B cell (primary cell): ENCODE measurements at regions not wholly inside any gene's neighbourhood (a gene's known extent, or its start where the extent isn't known, plus 50 kb on each side); places are given as distances from the start of the nearest gene placed in this dataset.

Source experiments
- ATAC-seq: fragments of 200-7000 bp; cut with Tn5 transposase; one replicate; pipeline ENCODE4 v1.10.0; 2021; ENCODE audit warnings: low read depth, mild to moderate bottlenecking, moderate number of reproducible peaks, moderate library complexity
- CTCF ChIA-PET: fragments of 350-600 bp; sonication (Branson Sonifier 250); formaldehyde crosslinking; loops from one replicate; lab custom pipeline; 2021; ENCODE audit warnings: antibody characterized with exemption, inconsistent platforms; lab: Charles Lee
- POLR2A ChIA-PET: fragments of 350-600 bp; sonication (Branson Sonifier 250); formaldehyde crosslinking; loops from one replicate; lab custom pipeline; 2021; ENCODE audit warnings: antibody characterized with exemption; lab: Charles Lee
- DNase-seq: peaks from one replicate; pipeline ENCODE4 v3.0.0; 2013
- H2AFZ ChIP-seq: 2 replicates; pipeline ENCODE4 v1.6.1; 2012; ENCODE audit warnings: mild to moderate bottlenecking, low read depth, low read length; ENCODE audit not compliant: insufficient read depth, poor library complexity, severe bottlenecking
- H3K27ac ChIP-seq, 2 donors: 1 replicate in 1 of 2; 2 replicates in 1 of 2; pipeline ENCODE4 v1.5.1; 2012 to 2013; ENCODE audit warnings: low read length in 2 of 2, mild to moderate bottlenecking in 2 of 2, moderate library complexity in 1 of 2
- H3K27me3 ChIP-seq, 4 experiments: fragments of 200-600 bp in 1 of 4; sonication (generic) in 1 of 4; replicated peaks in 1 of 4; 1 replicate in 2 of 4; 2 replicates in 2 of 4; pipeline versions ENCODE4 v1.6.1 to v1.7.0; 2013 to 2016; ENCODE audit warnings: low read length in 3 of 4, mild to moderate bottlenecking in 2 of 4, mixed read lengths in 1 of 4, moderate library complexity in 1 of 4; ENCODE audit not compliant: insufficient read depth in 4 of 4, control insufficient read depth in 3 of 4; ENCODE audit errors: control extremely low read depth in 1 of 4
- H3K36me3 ChIP-seq, 2 experiments: replicated peaks in 1 of 2; 1 replicate in 1 of 2; 2 replicates in 1 of 2; pipeline versions ENCODE4 v1.6.1 to v1.7.1; 2013; ENCODE audit warnings: low read length in 1 of 2; ENCODE audit not compliant: insufficient read depth in 2 of 2, control insufficient read depth in 1 of 2; ENCODE audit errors: control extremely low read depth in 1 of 2, extremely low read depth in 1 of 2
- H3K4me1 ChIP-seq, 2 donors: fragments of 200-600 bp in 1 of 2; sonication (generic) in 1 of 2; 1 replicate in 1 of 2; 2 replicates in 1 of 2; pipeline versions ENCODE4 v1.5.1 to v1.6.1; 2013 to 2017; ENCODE audit warnings: low read length in 2 of 2; ENCODE audit not compliant: control insufficient read depth in 2 of 2, insufficient read depth in 2 of 2
- H3K4me2 ChIP-seq: replicated peaks from 2 replicates; pipeline ENCODE3; 2012; ENCODE audit warnings: mild to moderate bottlenecking, low read depth, low read length; ENCODE audit not compliant: poor library complexity, severe bottlenecking
- H3K4me3 ChIP-seq, 5 experiments: fragments of 200-600 bp in 1 of 5; sonication (generic) in 1 of 5; 1 replicate in 3 of 5; 2 replicates in 2 of 5; pipeline versions ENCODE4 v1.5.1 to v1.7.0; 2011 to 2016; ENCODE audit warnings: low read length in 4 of 5, mild to moderate bottlenecking in 4 of 5, low read depth in 2 of 5, control low read depth in 1 of 5, moderate library complexity in 1 of 5; ENCODE audit not compliant: insufficient read depth in 1 of 5; ENCODE audit errors: control extremely low read depth in 1 of 5, extremely low read depth in 1 of 5
- H3K79me2 ChIP-seq: fragments of 200-600 bp; sonication (generic); one replicate; pipeline ENCODE4 v1.6.0; 2016; ENCODE audit warnings: low read length; ENCODE audit not compliant: control insufficient read depth, insufficient read depth
- H3K9ac ChIP-seq: fragments of 200-600 bp; sonication (generic); 2 replicates; pipeline ENCODE4 v1.6.1; 2017; ENCODE audit warnings: mild to moderate bottlenecking, low read length, moderate library complexity
- H3K9me3 ChIP-seq, 3 donors: one replicate each; pipeline versions ENCODE4 v1.6.1 to v1.7.1; 2013; ENCODE audit warnings: low read length in 2 of 3; ENCODE audit not compliant: control insufficient read depth in 2 of 3, insufficient read depth in 1 of 3; ENCODE audit errors: control extremely low read depth in 1 of 3
- H4K20me1 ChIP-seq: 2 replicates; pipeline ENCODE4 v1.6.0; 2012; ENCODE audit warnings: mild to moderate bottlenecking, low read length; ENCODE audit not compliant: insufficient read depth, control insufficient read depth, poor library complexity, severe bottlenecking
- H3K27ac Mint-ChIP-seq: one replicate; pipeline ENCODE4 v1.8.0; 2021; ENCODE audit warnings: mixed read lengths
- H3K27me3 Mint-ChIP-seq: one replicate; pipeline ENCODE4 v1.8.0; 2021; ENCODE audit warnings: mixed read lengths
- H3K4me1 Mint-ChIP-seq: one replicate; pipeline ENCODE4 v1.8.0; 2021; ENCODE audit warnings: mixed read lengths
- H3K4me3 Mint-ChIP-seq: one replicate; pipeline ENCODE4 v1.8.0; 2021; ENCODE audit warnings: mixed read lengths
- H3K9me3 Mint-ChIP-seq: one replicate; pipeline ENCODE4 v1.8.0; 2022; ENCODE audit warnings: mixed read lengths; ENCODE audit not compliant: insufficient read depth
- EZH2 ChIP-seq: IDR thresholded peaks from 2 replicates; pipeline ENCODE4 v1.6.1; 2012; ENCODE audit warnings: borderline replicate concordance, low read depth, mild to moderate bottlenecking, moderate library complexity, low read length; ENCODE audit not compliant: insufficient read depth, poor library complexity, severe bottlenecking
- WGBS: methylation state at CpG from one replicate; pipeline ENCODE4 v1.1.5; 2013; ENCODE audit warnings: missing lambda C conversion rate; ENCODE audit not compliant: insufficient coverage; 5-methylcytosine and 5-hydroxymethylcytosine counted together
- intact Hi-C: fragments of 100-400 bp; cut with micrococcal nuclease; formaldehyde crosslinking; loops from one replicate; pipeline ENCODE4 v1.10.0; 2022
- TF ChIP-seq, protein P1 (sequence below): fragments of 200-600 bp; IDR thresholded peaks from one replicate; pipeline ENCODE4 v1.8.0; 2022; ENCODE audit warnings: antibody characterized with exemption, mild to moderate bottlenecking

DNA sequence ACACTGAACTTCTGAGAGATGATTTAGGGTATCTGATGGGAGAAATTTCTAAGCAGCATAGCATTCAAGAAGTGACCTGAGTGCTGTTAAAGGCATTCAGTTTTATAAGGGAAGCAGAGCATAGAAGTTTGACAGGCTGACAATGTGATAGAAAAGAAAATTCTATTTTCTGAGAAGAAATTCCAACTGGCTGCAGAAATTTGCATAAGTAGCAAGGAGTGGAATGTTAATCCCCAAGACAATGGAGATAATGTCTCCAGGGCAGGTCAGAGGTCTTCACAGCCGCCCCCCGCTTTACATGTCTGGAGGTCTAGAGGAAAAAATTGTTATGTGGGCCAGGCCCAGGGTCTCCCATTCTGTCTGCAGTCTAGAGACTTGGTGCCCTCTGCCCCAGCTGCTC lies 1361.8 kb upstream of the EYS start:
- no peak overlapping the region for H3K9ac ChIP-seq
- H2AFZ ChIP-seq, result no peak overlapping the region
- no peaks in the 10 kb centered on the region for H3K4me1 ChIP-seq
- intact Hi-C loops, result no loop called here
- peaks cover 0 to 6% (median 0%) of the 10 kb centered on the region in 3 donors for H3K9me3 ChIP-seq
- no peak overlapping the region for H3K27ac ChIP-seq
- no peaks in the 10 kb centered on the region for H3K36me3 ChIP-seq
- H3K4me3 Mint-ChIP-seq, result no peak overlapping the region
- ATAC-seq (no peak), DNase-seq (no peak)
- POLR2A ChIA-PET, result no interaction called here
- WGBS, result 100% methylated on average over 1 of the region's 2 CpGs
- no peaks in the 10 kb centered on the region for H4K20me1 ChIP-seq
- no peaks in the 10 kb centered on the region for H3K4me1 Mint-ChIP-seq
- no peaks in the 10 kb centered on the region for H3K27me3 Mint-ChIP-seq
- H3K9me3 Mint-ChIP-seq, result peaks cover 6% of the 10 kb centered on the region
- H3K79me2 ChIP-seq, result no peaks in the 10 kb centered on the region
- no peak overlapping the region for H3K4me3 ChIP-seq
- CTCF ChIA-PET, result no interaction called here
- no peak overlapping the region for H3K27ac Mint-ChIP-seq
- H3K4me2 ChIP-seq, result no peak overlapping the region
- TF ChIP-seq, protein P1, sequence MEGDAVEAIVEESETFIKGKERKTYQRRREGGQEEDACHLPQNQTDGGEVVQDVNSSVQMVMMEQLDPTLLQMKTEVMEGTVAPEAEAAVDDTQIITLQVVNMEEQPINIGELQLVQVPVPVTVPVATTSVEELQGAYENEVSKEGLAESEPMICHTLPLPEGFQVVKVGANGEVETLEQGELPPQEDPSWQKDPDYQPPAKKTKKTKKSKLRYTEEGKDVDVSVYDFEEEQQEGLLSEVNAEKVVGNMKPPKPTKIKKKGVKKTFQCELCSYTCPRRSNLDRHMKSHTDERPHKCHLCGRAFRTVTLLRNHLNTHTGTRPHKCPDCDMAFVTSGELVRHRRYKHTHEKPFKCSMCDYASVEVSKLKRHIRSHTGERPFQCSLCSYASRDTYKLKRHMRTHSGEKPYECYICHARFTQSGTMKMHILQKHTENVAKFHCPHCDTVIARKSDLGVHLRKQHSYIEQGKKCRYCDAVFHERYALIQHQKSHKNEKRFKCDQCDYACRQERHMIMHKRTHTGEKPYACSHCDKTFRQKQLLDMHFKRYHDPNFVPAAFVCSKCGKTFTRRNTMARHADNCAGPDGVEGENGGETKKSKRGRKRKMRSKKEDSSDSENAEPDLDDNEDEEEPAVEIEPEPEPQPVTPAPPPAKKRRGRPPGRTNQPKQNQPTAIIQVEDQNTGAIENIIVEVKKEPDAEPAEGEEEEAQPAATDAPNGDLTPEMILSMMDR, result no peak
- no peak for TF ChIP-seq EZH2
- no peaks in the 10 kb centered on the region for H3K27me3 ChIP-seq

DNA sequence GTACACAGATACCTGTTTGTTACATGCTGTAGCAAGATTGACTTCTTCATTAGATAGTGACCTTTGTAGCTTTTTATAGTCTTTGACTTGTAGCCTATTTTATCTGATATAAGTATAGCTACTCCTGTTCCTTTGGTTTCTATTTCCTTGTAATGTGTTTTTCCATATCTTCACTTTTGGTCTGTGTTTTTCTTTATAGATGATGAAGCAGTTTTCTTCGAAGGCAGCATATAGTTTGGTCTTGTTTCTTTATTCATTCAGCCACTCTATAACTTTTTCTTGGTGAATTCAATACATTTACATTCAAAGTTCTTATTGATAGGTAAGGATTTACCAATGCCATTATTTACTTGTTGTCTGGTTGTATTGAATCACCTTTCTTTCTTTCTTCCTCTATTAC lies 1357.3 kb upstream of the EYS start:
- Mint-ChIP-seq H3K9me3 (peaks cover 6% of the 10 kb centered on the region), H3K27ac (no peak overlapping the region), H3K4me3 (no peak overlapping the region), H3K4me1 (no peaks in the 10 kb centered on the region), H3K27me3 (no peaks in the 10 kb centered on the region)
- Histone ChIP-seq H3K9ac (no peak overlapping the region), H3K79me2 (no peaks in the 10 kb centered on the region), H3K4me1 (no peaks in the 10 kb centered on the region), H3K27me3 (no peaks in the 10 kb centered on the region), H3K27ac (no peak overlapping the region), H3K9me3 (peaks cover 0 to 12% (median 0%) of the 10 kb centered on the region in 3 donors), H3K36me3 (no peaks in the 10 kb centered on the region), H3K4me3 (no peak overlapping the region), H3K4me2 (no peak overlapping the region), H4K20me1 (no peaks in the 10 kb centered on the region), H2AFZ (no peak overlapping the region)
- DNase-seq (no peak), ATAC-seq (no peak)
- CTCF ChIA-PET, result no interaction called here
- TF ChIP-seq EZH2, result no peak
- TF ChIP-seq, protein P1, result no peak
- intact Hi-C loops, result no loop called here
- POLR2A ChIA-PET, result no interaction called here
- no CpG with 5 or more reads among the region's 1 CpG for WGBS
